HG03108 (cell line): ENCODE measurements at regions not wholly inside any gene's neighbourhood (a gene's known extent, or its start where the extent isn't known, plus 50 kb on each side); places are given as distances from the start of the nearest gene placed in this dataset.
"Not testable (repeated sequence)": the region's sequence is repeated elsewhere in the genome, so short reads cannot be mapped to it uniquely, and the experiment has no call there.

ENCODE experiments used
- ATAC-seq: cut with Tn5 transposase; IDR thresholded peaks from one replicate; pipeline ENCODE4 v1.9.1; 2021; ENCODE audit warnings: moderate library complexity; ENCODE audit not compliant: unreplicated experiment

DNA sequence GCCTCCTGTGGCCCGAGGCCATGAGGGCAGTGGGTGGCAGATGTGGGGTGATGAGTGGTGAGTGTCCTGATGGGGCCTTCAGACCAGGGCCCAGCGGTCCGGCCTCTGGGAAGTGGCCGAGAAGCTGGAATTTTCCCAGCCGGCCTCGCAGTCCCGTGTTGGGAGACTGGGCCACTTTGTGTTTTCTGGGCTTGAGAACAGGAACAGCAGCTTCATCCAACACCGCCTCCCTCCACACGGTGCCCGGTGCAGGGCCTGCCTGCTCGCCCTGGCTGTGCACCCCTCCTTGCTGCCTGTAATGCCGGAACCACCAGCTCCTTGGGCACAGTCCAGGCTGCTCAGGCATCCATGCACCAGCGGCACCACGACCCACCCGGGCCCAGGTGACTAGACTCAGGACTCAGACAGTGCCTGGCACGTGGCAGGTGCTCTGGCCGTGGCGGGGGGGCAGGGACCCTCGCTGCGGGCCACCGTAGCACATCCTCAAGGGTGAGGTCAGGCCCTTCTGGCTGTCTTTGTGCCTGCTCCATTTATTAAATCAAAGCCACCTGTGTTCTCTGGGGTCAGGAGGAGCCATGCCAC, 194.7 kb downstream of the BANP start:
- not testable (repeated sequence) for ATAC-seq

DNA sequence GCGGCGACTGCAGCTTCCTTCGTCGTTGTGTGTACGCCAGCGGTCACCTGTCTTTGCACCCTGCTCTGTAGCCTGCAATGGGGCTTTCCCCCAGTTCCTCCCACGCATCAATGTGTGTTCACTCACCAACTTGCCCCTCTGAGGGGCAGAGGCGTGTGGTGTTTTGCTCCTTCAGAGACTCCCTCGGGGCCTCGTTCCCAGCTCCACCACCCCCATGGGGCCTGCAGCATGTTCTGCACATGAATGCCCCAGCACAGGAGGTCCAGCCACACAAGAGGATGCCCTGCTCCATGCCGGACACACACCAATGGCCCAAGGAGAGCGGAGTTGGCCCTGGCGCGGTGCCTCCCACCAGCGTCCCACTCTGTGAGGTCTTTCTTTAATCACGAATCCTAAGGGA, 196.8 kb downstream of the BANP start:
- not testable (repeated sequence) for ATAC-seq

DNA sequence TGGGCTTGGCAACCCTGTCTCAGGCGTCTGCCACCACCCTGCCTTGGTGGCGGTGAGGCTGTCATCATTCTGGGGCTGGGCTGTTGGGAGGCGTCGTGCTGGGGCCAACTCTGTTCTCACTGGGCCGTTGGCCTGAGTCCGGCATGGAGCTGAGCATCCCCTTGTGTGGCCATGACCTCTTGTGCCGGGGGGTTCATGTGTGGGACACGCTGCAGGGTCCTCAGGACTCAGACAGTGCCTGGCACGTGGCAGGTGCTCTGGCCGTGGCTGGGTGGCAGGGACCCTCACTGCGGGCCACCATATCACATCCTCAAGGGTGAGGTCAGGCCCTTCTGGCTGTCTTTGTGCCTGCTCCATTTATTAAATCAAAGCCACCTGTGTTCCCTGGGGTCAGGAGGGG, 197.4 kb downstream of the BANP start:
- not testable (repeated sequence) for ATAC-seq

DNA sequence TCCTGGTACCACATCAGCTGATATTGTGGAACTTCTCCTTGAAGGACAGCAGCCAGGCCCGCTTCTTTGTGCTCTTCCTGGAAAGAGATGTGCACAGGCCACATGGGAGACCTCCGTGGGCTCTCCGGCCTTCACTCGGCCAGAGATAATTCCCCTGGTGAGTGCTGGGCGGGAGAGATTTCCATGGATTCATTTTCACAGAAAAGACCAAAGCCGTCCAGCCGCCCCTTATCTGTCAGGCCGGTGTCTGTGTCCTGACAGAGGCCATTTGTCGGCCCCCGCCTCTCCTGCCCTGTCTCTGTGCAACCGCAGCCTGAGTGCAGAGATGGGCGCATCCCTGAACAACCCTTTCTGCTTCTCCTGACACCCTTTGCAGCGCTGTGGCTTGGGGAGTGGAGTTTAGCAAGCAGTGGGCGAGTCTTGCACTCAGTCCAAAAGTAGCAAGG, 197.9 kb downstream of the BANP start:
- not testable (repeated sequence) for ATAC-seq

DNA sequence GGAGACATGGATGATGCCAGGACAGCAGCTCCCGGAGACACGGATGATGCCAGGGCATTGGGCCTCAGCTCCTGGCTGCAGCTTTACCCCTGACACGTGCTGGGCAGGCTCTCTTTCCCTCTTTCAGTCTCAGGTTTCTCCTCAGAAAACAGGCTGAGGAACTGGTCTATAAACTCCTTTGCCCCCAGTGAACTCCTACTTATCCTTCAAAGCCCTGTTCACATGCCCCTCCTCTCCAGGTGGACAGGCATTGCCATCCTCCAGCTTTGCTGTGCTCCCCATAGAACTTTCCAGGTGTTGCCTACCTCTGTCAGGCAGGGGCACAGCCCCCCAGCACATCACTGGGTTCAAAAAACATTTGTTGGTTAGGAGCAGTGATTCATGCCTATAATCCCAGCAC, 198.4 kb downstream of the BANP start:
- not testable (repeated sequence) for ATAC-seq

DNA sequence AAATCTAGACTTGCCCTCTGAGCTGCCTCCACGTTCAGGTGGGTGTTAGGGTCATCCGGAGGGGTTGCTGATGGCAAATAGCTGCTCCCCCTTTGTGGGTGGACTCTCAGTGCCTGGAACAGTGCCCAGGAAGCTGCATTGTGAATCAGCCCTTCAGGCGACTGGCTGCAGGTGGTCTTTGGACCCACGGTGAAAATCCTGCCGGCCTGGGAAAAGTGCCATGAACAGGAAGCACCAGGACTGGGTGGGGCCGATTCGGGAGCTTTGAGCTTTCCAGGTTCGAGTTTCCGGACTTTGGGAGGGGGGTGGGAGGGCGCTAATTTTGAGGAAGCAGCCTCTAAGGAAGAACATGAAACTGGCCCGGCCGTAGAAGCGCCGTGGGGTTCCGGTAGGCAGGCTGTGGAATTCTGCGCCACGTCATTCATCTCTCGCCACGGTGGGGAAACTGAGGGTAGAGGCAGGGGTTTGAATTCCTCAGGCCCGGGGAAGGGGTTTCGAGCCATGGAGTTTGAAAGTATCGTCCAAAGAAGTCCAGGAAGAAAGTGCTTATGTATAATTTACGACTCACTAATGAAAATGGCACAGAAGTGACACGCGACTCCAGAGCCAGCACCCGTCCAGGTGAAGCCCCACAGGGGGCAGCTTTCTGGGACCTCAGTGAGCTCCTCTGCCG, 199.4 kb downstream of the BANP start:
- not testable (repeated sequence) for ATAC-seq

DNA sequence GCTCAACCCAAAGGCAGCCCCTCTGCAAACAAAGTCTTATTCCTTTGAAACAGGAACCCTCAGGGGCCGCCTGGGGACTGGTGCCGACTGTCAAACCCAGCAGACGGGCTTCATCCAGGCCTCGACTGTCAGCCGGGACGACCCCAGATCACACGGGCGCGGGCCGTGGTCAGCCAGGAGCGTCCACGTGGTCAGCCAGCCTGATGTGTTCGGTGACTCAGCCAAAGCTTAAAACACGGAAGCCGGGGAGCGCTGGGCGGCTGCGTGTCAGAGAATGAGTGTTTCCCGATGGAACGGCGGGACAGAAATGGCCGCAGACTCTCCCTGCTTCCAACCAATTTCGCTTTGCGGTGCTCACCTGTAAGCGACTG, 199.9 kb downstream of the BANP start:
- ATAC-seq, result not testable (repeated sequence)

DNA sequence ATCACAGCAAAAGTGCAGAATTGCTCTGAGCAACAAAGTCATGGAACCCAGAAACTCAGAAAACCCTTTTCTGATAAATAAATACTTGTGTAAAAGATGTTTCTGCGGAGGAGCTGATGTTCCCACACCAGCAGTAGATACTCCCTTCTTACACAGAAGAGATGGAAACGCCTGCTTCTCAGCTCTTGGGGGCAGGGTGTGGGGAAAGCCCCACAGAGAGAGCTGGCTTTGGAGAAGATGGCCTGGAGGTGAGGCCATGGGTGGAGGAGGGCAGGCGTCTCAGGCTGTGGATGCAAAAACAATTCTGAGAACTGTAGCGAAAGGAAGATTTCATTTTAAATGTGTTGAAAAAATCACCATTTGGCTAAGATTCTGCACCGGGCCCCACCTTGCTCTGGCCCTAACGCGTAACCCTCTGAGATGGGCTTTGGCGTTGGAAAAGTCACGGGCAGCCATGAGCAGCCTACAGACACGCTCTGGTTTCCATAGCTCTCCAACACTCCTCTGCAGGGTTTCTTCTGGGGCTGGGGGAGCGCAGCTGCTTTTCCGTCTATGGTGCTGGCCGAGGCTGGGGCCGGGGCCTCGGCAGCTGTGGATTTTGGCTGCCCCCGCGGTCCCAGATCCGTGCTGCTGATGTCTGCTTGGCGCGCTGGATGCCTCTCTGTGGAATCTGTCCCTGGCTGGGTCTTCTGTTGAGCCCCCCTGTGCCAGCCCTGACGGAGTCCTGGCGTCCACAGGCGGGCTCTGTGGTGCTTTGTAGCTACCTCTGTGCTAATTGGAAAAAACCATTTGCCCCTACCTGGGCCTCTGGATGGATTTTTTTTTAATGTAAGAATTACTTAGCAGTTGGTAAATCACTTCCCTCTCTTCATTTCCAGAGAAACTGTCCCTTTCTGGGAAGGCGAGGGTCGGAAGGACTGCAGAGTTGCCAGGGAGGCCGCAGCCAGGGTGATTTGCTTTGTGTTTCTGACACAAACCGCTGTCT, 200.9 kb downstream of the BANP start:
- not testable (repeated sequence) for ATAC-seq

DNA sequence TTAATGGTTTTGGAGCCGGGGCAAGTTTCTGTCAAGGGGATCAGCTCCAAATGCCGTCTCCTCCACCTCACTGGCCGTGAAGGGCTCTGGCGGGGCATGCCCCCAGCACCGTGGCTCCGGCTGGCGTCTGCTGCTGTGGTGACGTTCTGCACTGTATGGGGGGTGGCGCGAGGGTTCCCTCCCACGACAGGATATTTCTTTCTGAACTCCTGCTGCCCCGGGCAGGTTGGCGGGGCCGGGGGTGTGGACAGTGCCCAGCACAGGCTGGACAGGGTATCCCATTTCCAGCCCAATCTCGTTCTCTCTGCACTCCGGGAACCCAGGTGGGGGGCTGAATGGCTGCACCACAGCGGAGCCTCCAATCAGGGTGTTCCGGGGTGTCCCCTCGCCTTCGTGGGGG, 201.6 kb downstream of the BANP start:
- not testable (repeated sequence) for ATAC-seq

DNA sequence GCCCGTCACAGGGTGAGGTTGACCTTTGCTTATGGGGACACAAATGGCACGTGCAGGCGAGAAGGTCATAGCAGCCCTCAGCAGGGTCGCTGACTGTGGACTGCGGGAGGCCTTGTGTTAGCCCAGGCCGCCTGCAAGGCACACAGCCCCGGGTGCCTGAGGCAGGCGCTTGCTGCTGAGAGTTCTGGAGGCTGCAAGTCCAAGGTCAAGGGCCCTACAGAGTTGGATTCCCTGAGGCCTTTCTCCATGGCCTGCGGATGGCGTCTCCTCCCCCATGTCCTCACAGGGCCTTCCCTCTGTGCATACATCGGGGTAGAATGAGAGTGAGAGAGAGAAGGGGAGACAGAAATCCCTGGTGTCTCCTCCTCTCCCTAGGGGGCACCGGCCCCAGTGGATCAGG, 202.3 kb downstream of the BANP start:
- not testable (repeated sequence) for ATAC-seq

DNA sequence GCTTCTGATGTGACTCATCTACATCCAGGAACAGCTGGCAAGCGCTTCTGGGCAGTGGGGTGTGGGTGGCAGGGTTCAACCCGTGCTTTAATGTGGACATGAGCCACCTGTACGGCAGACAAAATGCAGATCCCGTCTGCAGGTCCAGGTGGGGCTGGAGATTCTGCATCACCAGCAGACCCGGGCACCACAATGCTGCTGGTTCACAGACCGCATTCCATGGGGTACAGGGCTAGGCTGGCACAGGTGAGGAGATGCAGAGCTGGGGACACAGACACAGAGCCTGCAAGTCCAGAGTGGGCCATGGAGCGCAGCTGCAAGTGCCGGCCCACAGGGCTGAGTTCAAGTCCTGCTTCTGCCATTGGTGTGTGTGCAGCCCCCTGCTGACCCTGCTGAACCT, 203.7 kb downstream of the BANP start:
- not testable (repeated sequence) for ATAC-seq

DNA sequence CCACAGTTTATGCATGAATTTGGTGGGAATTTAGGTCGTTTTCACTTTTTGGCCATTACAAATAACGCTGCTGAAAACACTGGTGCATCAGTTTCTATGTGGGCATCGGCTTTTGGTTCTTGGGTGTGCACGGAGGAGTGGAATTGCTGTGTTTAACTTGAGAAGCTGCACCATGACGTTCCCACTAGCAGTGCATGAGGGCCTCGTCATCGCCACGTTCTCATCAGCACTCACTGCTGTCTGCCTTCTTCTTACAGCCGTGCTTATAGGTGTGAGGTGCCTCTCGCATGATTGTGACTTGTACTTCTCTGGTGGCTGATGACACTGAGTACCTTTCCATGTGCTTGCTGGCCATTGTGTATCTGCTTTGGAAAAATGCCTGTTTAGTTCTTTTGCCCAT, 204.4 kb downstream of the BANP start:
- not testable (repeated sequence) for ATAC-seq

DNA sequence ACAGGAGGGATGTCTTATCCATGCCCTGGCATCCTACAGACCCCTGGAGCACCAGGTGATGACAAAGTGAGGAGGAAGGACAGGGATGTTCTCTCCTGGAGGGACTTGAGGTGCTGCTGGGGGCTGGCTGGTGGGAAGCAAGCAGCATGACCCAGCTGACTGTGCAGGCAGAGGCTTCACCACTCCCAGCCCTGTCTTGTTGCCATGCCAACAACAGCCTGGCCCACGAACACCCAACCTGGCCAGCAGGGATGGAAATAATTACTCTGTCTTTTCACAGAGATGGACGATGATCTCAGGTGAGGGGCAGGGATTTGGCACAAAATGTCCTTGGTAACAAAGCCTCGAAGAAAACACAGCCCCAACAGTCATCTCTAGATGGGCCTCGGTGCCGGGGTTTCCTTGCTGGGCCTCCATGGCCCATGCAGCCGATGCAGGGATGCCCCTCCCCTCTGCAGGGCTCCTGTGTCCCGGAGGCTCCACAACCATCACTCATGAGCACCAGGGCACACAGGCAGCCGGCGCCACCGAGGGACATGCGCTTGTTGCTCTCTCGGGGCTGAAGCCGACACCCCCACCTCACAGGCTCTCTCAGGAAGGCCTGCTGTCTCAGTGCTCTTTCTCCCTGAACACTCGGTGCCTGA, 205.5 kb downstream of the BANP start:
- ATAC-seq, result not testable (repeated sequence)

DNA sequence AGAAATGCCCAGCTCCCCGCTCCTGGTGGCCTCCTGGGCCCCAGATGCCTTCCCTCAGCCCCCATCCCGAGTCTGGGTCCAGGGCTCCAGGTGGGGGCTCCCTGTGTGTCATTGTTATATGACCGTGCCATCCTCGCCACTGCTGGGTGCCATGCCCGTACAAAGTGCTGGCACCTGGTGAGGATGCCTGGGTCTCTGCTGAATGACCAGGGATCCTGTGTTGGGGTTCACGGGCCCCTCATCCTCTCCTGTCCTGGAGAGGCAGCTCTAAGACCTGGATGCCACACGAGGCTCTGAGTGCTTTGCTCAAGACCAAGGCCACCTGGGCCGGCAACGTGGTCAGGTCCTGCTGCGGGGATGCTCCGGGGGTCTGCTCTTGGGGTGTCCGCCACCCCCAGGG, 206.5 kb downstream of the BANP start:
- not testable (repeated sequence) for ATAC-seq

DNA sequence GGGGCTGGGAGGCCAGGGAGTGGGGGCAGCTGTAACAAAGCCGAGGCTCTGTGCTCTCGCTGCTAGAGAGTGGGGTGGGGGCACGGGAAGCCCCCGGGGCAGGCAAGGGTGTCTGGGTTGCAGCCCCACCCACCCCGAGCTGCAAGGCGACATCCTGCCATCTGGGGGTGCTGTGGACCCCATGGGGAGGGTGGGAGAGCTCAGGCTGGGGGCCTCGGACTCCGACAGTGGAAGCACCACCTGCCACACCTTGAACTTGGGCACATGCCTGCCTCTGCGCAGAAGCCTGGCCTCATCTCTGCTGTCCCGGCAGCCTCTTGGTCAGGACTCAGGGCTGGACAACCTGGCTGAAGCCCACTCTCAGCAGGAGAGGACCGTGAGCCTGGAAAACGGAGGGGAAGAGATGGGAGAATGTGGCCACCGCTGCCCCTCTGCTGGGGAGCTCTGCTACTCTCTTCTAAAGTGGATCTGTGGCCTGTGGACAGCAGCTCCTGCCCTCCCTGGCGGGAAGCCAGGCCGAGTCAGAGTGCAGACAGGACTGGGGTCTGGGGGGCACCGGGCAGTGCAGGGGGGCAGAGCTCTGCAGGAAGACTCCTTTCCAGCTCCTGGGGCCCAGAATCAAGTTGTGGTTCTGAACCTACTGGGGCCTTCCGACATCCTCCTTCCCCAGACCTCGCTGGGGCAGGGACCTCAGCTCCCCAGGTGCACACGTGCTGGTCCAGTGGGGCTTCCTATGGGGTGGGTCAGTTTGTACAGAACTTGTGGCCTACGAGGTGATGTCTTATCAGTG, 207.2 kb downstream of the BANP start:
- ATAC-seq, result not testable (repeated sequence)

DNA sequence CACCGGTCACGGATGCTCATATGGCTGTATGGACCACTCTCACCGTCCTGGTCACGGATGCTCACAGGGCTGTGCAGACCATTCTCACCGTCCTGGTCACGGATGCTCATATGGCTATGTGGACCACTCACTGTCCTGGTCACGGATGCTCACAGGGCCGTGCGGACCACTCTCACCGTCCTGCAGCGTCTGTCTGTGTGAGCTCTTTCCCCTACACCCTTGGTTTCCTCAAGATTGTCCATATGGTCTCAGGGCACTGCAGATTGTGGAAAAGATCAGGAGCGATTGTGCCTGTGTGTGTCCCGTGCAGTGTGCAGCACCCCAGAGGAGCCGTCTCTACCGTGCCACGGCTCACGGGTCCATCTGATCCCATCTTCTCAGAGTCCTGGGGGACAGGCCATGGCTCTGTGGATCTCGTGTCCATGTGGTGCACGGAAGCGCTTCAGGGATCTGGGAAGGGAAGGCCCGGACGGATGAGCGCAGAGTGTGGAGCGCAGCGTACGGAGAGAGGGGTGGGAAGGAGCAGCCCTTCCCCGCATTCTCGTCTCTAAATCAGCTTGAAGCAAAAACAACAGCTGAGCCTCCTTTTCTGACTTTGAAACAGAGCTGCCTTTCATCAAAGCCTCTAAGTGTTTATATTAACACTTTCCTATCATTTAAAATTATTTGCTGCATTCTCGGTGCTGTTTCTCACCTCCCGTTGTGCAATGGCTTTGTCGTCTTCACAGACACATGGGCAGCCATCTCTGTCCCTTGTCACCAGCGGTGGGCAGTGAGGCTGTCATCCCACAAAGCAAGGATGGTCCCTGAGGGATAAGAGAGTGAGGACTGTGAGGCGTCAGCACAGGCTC, 208.0 kb downstream of the BANP start:
- ATAC-seq, result not testable (repeated sequence)

DNA sequence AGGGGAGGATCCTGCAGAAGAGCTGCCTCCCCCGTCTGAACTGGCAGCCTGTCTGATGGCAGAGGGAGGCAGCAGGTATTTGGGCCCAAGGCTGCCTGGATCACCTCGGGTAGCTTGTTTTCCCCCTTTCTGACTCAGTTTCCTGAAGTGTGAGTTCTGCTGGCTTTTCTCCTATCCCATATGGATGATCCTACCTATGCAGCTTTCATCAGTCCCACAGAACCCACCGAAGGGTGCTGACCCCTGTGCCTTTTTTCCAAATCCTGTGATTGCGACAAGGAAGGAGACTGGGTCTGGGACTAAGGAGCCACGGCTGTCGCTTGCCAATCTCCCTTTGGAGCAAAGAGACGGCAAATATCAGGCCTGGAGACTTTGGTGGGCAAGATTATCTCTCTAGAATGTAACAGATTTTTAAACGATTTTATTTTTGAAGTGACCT, 208.7 kb downstream of the BANP start:
- not testable (repeated sequence) for ATAC-seq

DNA sequence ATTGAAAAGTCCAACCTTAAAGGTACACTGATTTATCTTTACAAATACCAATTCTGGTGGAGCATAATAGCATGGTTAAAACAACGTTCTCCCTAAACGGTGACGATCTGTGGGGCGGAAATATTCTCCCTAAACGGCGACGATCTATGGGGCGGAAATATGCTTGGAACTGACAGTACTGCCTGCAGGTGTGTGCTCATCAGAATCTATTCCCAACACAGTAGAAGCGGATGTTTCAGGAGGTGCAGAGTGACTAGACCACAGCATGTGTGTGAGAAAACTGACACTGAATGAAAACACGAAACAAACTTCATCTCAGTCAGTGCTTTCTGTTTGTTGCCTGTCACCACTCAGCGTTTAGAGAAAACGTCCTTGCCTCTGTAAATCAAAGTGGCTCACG, 210.0 kb downstream of the BANP start:
- ATAC-seq, result not testable (repeated sequence)

DNA sequence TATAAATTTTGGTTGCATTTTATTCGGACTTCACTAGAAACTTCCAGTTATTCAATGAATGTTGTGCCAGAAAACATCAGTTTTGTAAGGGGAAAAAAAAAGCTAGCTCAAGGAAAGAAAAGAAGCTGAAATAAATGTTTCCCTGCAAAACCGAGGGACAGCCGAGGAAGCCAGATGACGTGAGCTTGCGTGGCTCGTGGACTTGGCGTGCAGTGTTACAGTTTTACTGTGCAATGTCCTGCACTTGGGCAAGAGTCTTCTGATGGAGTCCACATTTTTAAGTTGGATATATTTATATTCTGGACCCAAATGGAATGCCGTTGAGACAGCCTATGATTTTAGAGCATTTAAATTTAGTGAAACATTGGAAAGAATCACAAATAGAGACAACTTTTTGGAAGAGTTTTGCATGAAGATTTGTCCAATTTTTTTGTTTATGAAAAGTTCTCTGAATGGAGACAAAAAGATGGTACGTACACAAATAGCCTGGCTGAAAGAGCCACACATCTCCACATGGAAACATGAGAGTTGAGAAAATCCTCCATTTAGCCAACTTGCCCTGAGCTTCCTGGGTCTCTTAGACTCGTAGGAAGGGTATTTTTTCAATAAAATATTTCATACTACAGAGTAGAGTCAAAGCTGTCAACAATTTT, 210.5 kb downstream of the BANP start:
- not testable (repeated sequence) for ATAC-seq
